ENCODE measurements at regions not wholly inside any gene's neighbourhood (a gene's known extent, or its start where the extent isn't known, plus 50 kb on each side); places are given as distances from the start of the nearest gene placed in this dataset.

- Mint-ChIP-seq H3K27ac (ENCODE audit: unreplicated experiment) (no peak overlapping the region), H3K4me1 (ENCODE audit: unreplicated experiment) (no peaks in the 10 kb centered on the region), H3K9me3 (ENCODE audit: unreplicated experiment) (no peaks in the 10 kb centered on the region), H3K27me3 (ENCODE audit: unreplicated experiment) (no peaks in the 10 kb centered on the region), H3K4me3 (ENCODE audit: unreplicated experiment) (no peak overlapping the region), H3K36me3 (ENCODE audit: low read depth, unreplicated experiment) (no peaks in the 10 kb centered on the region)
- no peak for DNase-seq (ENCODE audit: low spot score)
- TF ChIP-seq CTCF (IDR thresholded peaks at IDR 0.05; ENCODE audit: unreplicated experiment): no peak
Measured at GRCh38 chr1:164971391-164971790, 385.1 kb downstream of the LMX1A start.

- no peak for DNase-seq (ENCODE audit: low spot score)
- Mint-ChIP-seq H3K27me3 (ENCODE audit: unreplicated experiment) (no peaks in the 10 kb centered on the region), H3K27ac (ENCODE audit: unreplicated experiment) (no peak overlapping the region), H3K9me3 (ENCODE audit: unreplicated experiment) (no peaks in the 10 kb centered on the region), H3K36me3 (ENCODE audit: low read depth, unreplicated experiment) (no peaks in the 10 kb centered on the region), H3K4me1 (ENCODE audit: unreplicated experiment) (no peaks in the 10 kb centered on the region), H3K4me3 (ENCODE audit: unreplicated experiment) (no peak overlapping the region)
- TF ChIP-seq CTCF (IDR thresholded peaks at IDR 0.05; ENCODE audit: unreplicated experiment): no peak
Measured at GRCh38 chr1:164969253-164969652, 387.3 kb downstream of the LMX1A start.

- peaks cover 5% of the 10 kb centered on the region for H3K4me1 Mint-ChIP-seq (ENCODE audit: unreplicated experiment)
- H3K36me3 Mint-ChIP-seq (ENCODE audit: low read depth, unreplicated experiment): no peaks in the 10 kb centered on the region
- TF ChIP-seq CTCF (IDR thresholded peaks at IDR 0.05; ENCODE audit: unreplicated experiment): no peak
- DNase-seq (ENCODE audit: low spot score): no peak
- no peaks in the 10 kb centered on the region for H3K27me3 Mint-ChIP-seq (ENCODE audit: unreplicated experiment)
- no peaks in the 10 kb centered on the region for H3K9me3 Mint-ChIP-seq (ENCODE audit: unreplicated experiment)
- H3K27ac Mint-ChIP-seq (ENCODE audit: unreplicated experiment): no peak overlapping the region
- no peak overlapping the region for H3K4me3 Mint-ChIP-seq (ENCODE audit: unreplicated experiment)
Measured at GRCh38 chr1:164967300-164967699, 389.2 kb downstream of the LMX1A start.

GRCh38 chr1:164961715-164962114 lies 394.8 kb downstream of the LMX1A start:
- no peaks in the 10 kb centered on the region for H3K36me3 Mint-ChIP-seq (ENCODE audit: low read depth, unreplicated experiment)
- no peaks in the 10 kb centered on the region for H3K9me3 Mint-ChIP-seq (ENCODE audit: unreplicated experiment)
- no peak overlapping the region for H3K27ac Mint-ChIP-seq (ENCODE audit: unreplicated experiment)
- DNase-seq (ENCODE audit: low spot score): no peak
- no peak for TF ChIP-seq CTCF (IDR thresholded peaks at IDR 0.05; ENCODE audit: unreplicated experiment)
- H3K4me1 Mint-ChIP-seq (ENCODE audit: unreplicated experiment): peaks cover 7% of the 10 kb centered on the region
- H3K4me3 Mint-ChIP-seq (ENCODE audit: unreplicated experiment): no peak overlapping the region
- H3K27me3 Mint-ChIP-seq (ENCODE audit: unreplicated experiment): no peaks in the 10 kb centered on the region

- Mint-ChIP-seq H3K36me3 (ENCODE audit: low read depth, unreplicated experiment) (no peaks in the 10 kb centered on the region), H3K4me1 (ENCODE audit: unreplicated experiment) (peaks cover 7% of the 10 kb centered on the region), H3K9me3 (ENCODE audit: unreplicated experiment) (no peaks in the 10 kb centered on the region), H3K4me3 (ENCODE audit: unreplicated experiment) (no peak overlapping the region), H3K27me3 (ENCODE audit: unreplicated experiment) (no peaks in the 10 kb centered on the region), H3K27ac (ENCODE audit: unreplicated experiment) (no peak overlapping the region)
- TF ChIP-seq CTCF (IDR thresholded peaks at IDR 0.05; ENCODE audit: unreplicated experiment): no peak
- no peak for DNase-seq (ENCODE audit: low spot score)
Measured at GRCh38 chr1:164958982-164959768, 397.3 kb downstream of the LMX1A start.

All from endothelial cell (in vitro differentiated cells).